Retinal pigment epithelial cell (primary cell): ENCODE measurements at regions not wholly inside any gene's neighbourhood (a gene's known extent, or its start where the extent isn't known, plus 50 kb on each side); places are given as distances from the start of the nearest gene placed in this dataset.
"Not testable (repeated sequence)": the region's sequence is repeated elsewhere in the genome, so short reads cannot be mapped to it uniquely, and the experiment has no call there.

ENCODE experiments used
- DNase-seq: peaks from one replicate; pipeline ENCODE4 v3.0.0-alpha.2; 2010; ENCODE audit warnings: low read depth
- H3K4me3 ChIP-seq: 2 replicates; pipeline ENCODE4 v1.5.1; 2011; ENCODE audit warnings: mild to moderate bottlenecking, low read length, control low read depth, moderate library complexity
- TF ChIP-seq, protein P1 (sequence below): conservative IDR thresholded peaks from 2 replicates; pipeline ENCODE4 v1.5.1; 2011; ENCODE audit warnings: low read depth, low read length, control low read depth, inconsistent platforms

DNA sequence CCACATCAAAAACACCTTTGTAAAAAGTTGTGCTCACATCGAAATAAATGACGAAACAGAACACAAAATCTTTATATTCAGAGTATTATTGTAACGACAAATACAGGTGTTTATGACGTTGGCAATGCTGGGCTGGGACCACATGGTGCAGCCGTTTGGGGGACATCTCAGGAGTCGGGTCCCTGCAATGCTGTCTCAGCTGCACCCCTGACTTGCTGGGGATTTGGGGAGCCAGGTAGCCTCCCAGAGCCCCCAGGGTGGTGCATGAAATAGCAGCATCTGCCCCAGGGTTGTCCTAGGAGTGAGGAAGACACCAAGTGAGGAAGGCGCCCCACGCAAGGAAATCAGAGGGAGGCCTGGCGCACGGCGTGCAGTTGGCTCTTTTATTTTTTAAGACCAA lies 1526.8 kb downstream of the BRD1 start:
- H3K4me3 ChIP-seq: no peak overlapping the region
- TF ChIP-seq, protein P1, sequence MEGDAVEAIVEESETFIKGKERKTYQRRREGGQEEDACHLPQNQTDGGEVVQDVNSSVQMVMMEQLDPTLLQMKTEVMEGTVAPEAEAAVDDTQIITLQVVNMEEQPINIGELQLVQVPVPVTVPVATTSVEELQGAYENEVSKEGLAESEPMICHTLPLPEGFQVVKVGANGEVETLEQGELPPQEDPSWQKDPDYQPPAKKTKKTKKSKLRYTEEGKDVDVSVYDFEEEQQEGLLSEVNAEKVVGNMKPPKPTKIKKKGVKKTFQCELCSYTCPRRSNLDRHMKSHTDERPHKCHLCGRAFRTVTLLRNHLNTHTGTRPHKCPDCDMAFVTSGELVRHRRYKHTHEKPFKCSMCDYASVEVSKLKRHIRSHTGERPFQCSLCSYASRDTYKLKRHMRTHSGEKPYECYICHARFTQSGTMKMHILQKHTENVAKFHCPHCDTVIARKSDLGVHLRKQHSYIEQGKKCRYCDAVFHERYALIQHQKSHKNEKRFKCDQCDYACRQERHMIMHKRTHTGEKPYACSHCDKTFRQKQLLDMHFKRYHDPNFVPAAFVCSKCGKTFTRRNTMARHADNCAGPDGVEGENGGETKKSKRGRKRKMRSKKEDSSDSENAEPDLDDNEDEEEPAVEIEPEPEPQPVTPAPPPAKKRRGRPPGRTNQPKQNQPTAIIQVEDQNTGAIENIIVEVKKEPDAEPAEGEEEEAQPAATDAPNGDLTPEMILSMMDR: no peak
- DNase-seq: no peak

- TF ChIP-seq, protein P1: no peak
- H3K4me3 ChIP-seq: no peak overlapping the region
- no peak for DNase-seq
Observed at GRCh38 chr22:48299801-48300200, 1527.9 kb downstream of the BRD1 start.

- TF ChIP-seq, protein P1: no peak
- no peak overlapping the region for H3K4me3 ChIP-seq
- DNase-seq: no peak
Observed at GRCh38 chr22:48299124-48299523, 1528.5 kb downstream of the BRD1 start.

GRCh38 chr22:48297296-48297695 lies 1530.4 kb downstream of the BRD1 start:
- H3K4me3 ChIP-seq: no peak overlapping the region
- TF ChIP-seq, protein P1: no peak
- DNase-seq: no peak

- DNase-seq, H3K4me3 ChIP-seq: not testable (repeated sequence)
Observed at GRCh38 chr22:48289954-48290353, 1527.5 kb downstream of the TBC1D22A start.

DNA sequence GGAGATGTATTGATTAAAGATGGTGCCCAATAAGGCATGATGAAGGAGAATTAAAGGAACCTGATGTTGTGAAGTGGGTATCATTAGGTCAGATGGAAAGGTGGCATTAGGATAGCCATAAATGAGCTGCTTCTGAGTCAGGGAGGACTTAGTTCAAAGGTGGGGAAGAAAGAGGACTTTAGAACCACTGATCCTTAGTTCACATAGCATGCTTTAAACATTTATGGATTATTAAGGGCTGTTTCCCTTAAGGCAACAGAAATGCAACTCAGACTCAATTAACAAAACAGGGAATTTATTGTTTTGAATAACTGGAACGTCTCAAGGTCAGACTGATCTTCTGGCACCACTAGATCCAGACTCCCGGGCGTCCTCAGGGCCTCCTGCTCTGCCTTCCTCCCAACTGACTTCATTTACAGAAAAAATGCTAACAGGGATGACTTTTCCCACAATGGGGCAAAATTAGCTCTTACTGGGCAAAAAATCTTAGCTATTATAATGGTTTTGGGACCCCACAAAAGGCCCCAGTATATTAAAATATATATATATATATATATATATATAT lies 1526.0 kb downstream of the TBC1D22A start:
- TF ChIP-seq, protein P1: no peak
- no peak for DNase-seq
- no peak overlapping the region for H3K4me3 ChIP-seq

DNA sequence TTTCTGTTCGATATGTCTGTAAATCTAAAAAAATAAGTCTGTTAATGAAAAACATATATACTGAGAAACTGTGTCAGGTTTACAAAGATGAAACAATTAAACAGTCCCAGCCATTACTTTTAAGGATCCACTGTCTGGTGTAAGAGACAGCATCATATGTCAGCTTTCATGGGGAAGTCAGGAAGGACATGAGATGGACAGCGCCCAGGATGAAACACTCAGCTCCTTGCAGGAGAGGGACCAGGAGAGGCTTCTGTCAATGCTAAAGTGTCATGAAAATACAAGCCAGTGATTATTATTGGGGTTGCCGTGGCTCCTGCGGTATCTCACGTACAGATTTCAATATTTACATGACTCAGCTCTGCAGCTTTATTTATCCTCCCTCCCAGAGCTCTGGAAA lies 1524.6 kb downstream of the TBC1D22A start:
- TF ChIP-seq, protein P1: no peak
- no peak overlapping the region for H3K4me3 ChIP-seq
- DNase-seq: no peak

- no peak for DNase-seq
- no peak overlapping the region for H3K4me3 ChIP-seq
- TF ChIP-seq, protein P1: no peak
Observed at GRCh38 chr22:48284671-48285070, 1522.2 kb downstream of the TBC1D22A start.
